Esophagus muscularis mucosa (tissue), 4 donors: ENCODE measurements at regions not wholly inside any gene's neighbourhood (a gene's known extent, or its start where the extent isn't known, plus 50 kb on each side); places are given as distances from the start of the nearest gene placed in this dataset.

Experiments used
- DNase-seq: peaks from one replicate; pipeline ENCODE4 v3.0.0-alpha.2; 2017; ENCODE audit errors: extremely low spot score
- H3K27ac ChIP-seq, 4 donors: fragments of 200-600 bp; sonication (generic); replicated peaks in 1 of 4; 1 replicate in 3 of 4; 2 replicates in 1 of 4; pipeline ENCODE4 v1.5.1; 2016 to 2019; ENCODE audit warnings: mild to moderate bottlenecking in 1 of 4
- H3K27me3 ChIP-seq, 4 donors: fragments of 200-600 bp; sonication (generic); one replicate each; pipeline versions ENCODE4 v1.5.1 to v1.6.0; 2016 to 2019
- H3K36me3 ChIP-seq, 4 donors: fragments of 200-600 bp; sonication (generic); one replicate each; pipeline ENCODE4 v1.5.1; 2016 to 2019
- H3K4me1 ChIP-seq, 4 donors: fragments of 200-600 bp; sonication (generic); one replicate each; pipeline ENCODE4 v1.5.1; 2016 to 2019
- H3K4me3 ChIP-seq, 4 donors: fragments of 200-600 bp; sonication (generic); 1 replicate in 2 of 4; 2 replicates in 2 of 4; pipeline ENCODE4 v1.5.1; 2016 to 2019; ENCODE audit warnings: mild to moderate bottlenecking in 4 of 4, moderate library complexity in 1 of 4
- H3K9me3 ChIP-seq, 4 donors: fragments of 200-600 bp; sonication (generic); 1 replicate in 3 of 4; 2 replicates in 1 of 4; pipeline ENCODE4 v1.5.1; 2016 to 2019
- CTCF ChIP-seq, 3 experiments: fragments of 200-600 bp in 2 of 3; fragments of 450-650 bp in 1 of 3; sonication (generic) in 2 of 3; IDR thresholded peaks; one replicate each; pipeline ENCODE4 v1.5.1; 2017 to 2019; ENCODE audit warnings: antibody characterized with exemption in 3 of 3, mild to moderate bottlenecking in 2 of 3, moderate library complexity in 1 of 3
- EP300 ChIP-seq: sonication (generic); formaldehyde crosslinking; IDR thresholded peaks from one replicate; pipeline ENCODE4 v1.6.1; 2017; ENCODE audit warnings: antibody characterized with exemption
- POLR2A ChIP-seq: fragments of 450-650 bp; IDR thresholded peaks from one replicate; pipeline ENCODE4 v1.6.1; 2017; ENCODE audit warnings: antibody characterized with exemption, moderate library complexity, mild to moderate bottlenecking, low read depth
- POLR2AphosphoS5 ChIP-seq, 2 donors: sonication (generic); formaldehyde crosslinking; IDR thresholded peaks; one replicate each; pipeline ENCODE4 v1.6.1; 2017; ENCODE audit warnings: antibody characterized with exemption in 2 of 2
- WGBS: methylation state at CpG from one replicate; pipeline ENCODE4 v1.1.5; 2018; 5-methylcytosine and 5-hydroxymethylcytosine counted together
- intact Hi-C: fragments of 100-400 bp; cut with DNase I; formaldehyde crosslinking; loops from one replicate; pipeline ENCODE4 v1.15.1; 2023

DNA sequence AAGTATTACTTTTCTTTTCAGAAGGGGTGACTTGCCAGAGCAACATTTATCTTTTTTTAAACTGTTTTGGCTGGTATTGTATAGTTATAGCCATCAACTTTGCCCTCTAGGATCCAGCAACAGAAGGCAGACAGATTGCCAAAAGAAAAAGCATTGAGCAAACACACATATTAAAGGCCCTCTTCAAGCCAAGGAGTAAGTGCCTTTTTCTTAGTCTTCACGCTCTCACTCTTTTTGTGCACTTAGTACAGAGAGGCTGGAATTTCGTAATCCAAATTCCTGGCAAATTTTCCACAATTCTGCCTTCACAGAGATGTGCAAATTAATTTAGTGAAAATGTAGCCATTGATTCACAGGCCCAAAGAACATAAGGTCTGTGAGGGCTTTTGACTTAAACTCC is 253.1 kb upstream of the EDA2R start:
- no peaks in the 10 kb centered on the region for H3K9me3 ChIP-seq
- H3K27ac ChIP-seq, result no peak overlapping the region
- TF ChIP-seq POLR2AphosphoS5 (IDR thresholded peaks at IDR 0.05) (no peak), POLR2A (no peak)
- H3K36me3 ChIP-seq, result no peaks in the 10 kb centered on the region
- DNase-seq, result no peak
- H3K4me3 ChIP-seq, result no peak overlapping the region
- no peaks in the 10 kb centered on the region for H3K27me3 ChIP-seq
- H3K4me1 ChIP-seq, result no peaks in the 10 kb centered on the region
- WGBS, result 77% methylated on average over 2 of the region's 2 CpGs
- intact Hi-C loops, result no loop called here

DNA sequence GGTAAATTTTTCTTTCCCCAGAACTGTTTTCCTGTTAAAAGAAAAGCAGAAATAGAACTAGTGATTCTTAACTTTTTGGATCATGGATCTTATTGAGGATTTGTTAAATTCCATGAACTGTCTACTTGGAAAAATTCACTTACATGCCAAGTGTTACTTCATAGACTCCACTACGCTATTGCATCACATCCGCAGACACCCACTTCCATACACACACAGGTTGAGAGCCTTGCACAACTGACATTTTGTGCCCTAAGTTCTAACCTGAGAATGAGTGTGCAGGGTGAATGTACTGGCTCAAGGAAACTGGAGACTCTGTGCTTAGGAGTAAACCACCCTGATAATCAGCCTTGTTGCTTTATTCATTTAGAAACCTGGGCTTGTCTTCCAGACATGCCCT is 250.5 kb upstream of the EDA2R start:
- Histone ChIP-seq H3K27me3 (no peaks in the 10 kb centered on the region), H3K4me3 (no peak overlapping the region), H3K4me1 (no peaks in the 10 kb centered on the region), H3K9me3 (no peaks in the 10 kb centered on the region), H3K27ac (no peak overlapping the region), H3K36me3 (no peaks in the 10 kb centered on the region)
- 59% methylated on average over 2 of the region's 2 CpGs for WGBS
- intact Hi-C loops, result no loop called here
- DNase-seq, result no peak
- TF ChIP-seq EP300 (no peak), CTCF (IDR thresholded peaks at IDR 0.05) (no peak), POLR2A (no peak), POLR2AphosphoS5 (IDR thresholded peaks at IDR 0.05) (no peak)

- H3K9me3 ChIP-seq, result no peaks in the 10 kb centered on the region
- DNase-seq, result no peak
Measured at GRCh38 chrX:66882101-66882500, 243.2 kb upstream of the EDA2R start.

DNA sequence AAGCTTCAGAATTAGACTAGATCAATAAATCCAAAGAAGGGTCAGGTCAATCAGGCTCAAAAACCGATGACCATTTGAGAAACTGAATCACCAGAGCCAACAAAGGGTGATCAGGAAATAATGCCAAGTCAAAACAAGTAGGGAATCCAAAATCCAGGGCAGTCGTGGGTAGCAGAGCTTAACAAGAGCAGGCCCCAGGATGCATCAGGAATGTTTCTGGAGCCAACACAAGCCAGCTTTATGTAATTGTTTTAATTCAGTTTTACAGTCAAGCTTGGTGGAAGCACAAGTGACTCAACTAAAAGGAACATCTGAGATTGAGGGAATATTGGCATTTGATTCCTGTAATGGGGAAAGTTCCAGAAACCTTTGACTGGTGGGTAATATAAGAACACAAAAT is 237.9 kb upstream of the EDA2R start:
- TF ChIP-seq POLR2AphosphoS5 (IDR thresholded peaks at IDR 0.05), result no peak
- no peak for TF ChIP-seq EP300
- no peak for TF ChIP-seq POLR2A
- TF ChIP-seq CTCF (IDR thresholded peaks at IDR 0.05), result no peak
- intact Hi-C loops, result no loop called here
- WGBS, result 21% methylated on average over 2 of the region's 2 CpGs
- H3K27me3 ChIP-seq, result no peaks in the 10 kb centered on the region
- no peak overlapping the region for H3K4me3 ChIP-seq
- no peaks in the 10 kb centered on the region for H3K9me3 ChIP-seq
- no peak for DNase-seq
- no peaks in the 10 kb centered on the region for H3K4me1 ChIP-seq
- H3K27ac ChIP-seq, result no peak overlapping the region
- no peaks in the 10 kb centered on the region for H3K36me3 ChIP-seq

More at GRCh38 chrX:66882101-66882500, 243.2 kb upstream of the EDA2R start:
- Histone ChIP-seq H3K36me3 (no peaks in the 10 kb centered on the region), H3K4me1 (no peaks in the 10 kb centered on the region), H3K4me3 (no peak overlapping the region), H3K27me3 (no peaks in the 10 kb centered on the region), H3K27ac (no peak overlapping the region)
- intact Hi-C loops, result no loop called here
- 64% methylated on average over 1 of the region's 2 CpGs for WGBS
- TF ChIP-seq POLR2AphosphoS5 (IDR thresholded peaks at IDR 0.05) (no peak), EP300 (no peak), POLR2A (no peak), CTCF (IDR thresholded peaks at IDR 0.05) (no peak)

- no peak for DNase-seq
- TF ChIP-seq EP300, result no peak
- no peak for TF ChIP-seq CTCF (IDR thresholded peaks at IDR 0.05)
- no peak for TF ChIP-seq POLR2A
- no peak overlapping the region for H3K27ac ChIP-seq
- H3K4me1 ChIP-seq, result no peaks in the 10 kb centered on the region
- H3K4me3 ChIP-seq, result no peak overlapping the region
- intact Hi-C loops, result no loop called here
- H3K27me3 ChIP-seq, result no peaks in the 10 kb centered on the region
- H3K9me3 ChIP-seq, result no peaks in the 10 kb centered on the region
- H3K36me3 ChIP-seq, result no peaks in the 10 kb centered on the region
Measured at GRCh38 chrX:66872771-66873170, 233.9 kb upstream of the EDA2R start.
